ENCODE measurements at regions not wholly inside any gene's neighbourhood (a gene's known extent, or its start where the extent isn't known, plus 50 kb on each side); places are given as distances from the start of the nearest gene placed in this dataset.

DNA sequence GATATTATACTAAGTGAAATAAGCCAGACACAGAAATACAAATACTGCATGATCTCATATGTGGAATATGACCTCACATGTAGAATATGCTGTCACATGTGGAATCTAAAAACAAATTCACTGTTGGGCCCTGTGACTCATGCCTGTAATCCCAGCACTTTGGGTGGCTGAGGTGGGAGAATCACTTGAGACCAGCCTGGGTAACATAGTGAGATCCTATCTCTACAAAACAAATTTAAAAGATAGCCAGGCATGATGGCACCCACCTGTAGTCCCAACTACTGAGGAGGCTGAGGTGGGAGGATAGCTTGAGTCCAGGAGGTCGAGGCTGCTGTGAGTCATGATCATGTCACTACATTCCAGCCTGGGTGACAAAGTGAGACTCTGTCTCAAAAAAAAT is 160.3 kb downstream of the PTEN start:
- no peak for DNase-seq

DNA sequence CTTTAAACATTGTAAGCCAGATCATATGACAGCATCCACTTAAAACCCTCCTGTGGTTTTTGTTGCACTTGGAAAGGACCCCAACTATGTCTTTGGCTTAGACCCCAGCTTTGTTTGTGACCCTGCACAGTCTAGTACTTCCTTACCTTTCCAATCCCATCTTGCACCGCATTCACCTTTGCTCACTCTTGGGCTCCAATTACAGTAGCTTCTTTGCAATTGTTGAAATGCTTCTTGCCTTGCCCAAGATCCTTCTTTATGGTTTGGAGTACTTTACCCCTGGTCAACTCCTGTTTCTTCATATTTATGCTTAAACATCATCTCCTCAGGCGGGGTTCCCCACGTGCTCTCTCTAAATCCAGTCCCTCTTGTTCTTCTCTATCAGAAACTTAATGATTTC is 162.6 kb downstream of the PTEN start:
- DNase-seq: no peak

GRCh38 chr10:88027570-88027969 is 164.1 kb downstream of the PTEN start:
- DNase-seq: peak; percentile 18 to 47

DNA sequence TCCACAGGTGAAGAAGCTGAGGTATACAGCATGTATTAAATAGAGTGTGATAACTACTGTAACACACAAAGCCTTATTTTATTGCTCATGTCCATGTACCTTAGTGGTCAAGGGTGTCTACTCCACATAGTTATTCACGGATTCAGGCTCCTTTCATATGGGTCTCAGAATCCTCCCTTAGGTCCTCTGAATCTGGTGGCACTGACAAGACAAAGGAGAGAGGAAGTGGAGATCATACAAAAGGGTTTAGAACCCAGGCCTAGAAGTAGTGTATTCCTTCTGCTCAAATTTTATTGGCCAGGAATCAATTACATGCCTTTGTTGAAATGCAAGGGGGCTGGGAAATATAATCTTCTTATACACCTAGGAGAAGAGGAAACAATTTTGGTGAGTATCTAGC is 164.6 kb downstream of the PTEN start:
- DNase-seq: no peak

DNA sequence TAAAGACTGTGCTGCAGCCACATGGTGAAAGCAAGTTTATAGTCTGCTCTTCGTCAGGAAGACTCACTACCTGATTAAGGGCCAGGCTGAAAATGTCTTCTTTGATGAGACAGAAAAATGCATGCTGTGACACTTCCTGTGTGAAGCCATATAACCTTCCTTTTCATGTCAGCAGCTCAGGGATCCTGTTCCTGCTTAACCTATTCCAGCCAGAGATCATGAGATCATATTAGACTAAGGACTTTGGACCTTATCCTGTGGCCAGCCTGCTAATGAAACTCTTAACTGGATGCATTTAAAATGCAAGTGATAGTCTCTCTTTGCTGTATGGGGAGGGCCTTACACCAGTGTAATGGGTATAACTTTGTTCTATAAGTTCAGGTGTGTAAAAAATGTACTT is 165.2 kb downstream of the PTEN start:
- peak in 1 of 2 donors; percentile 17 for DNase-seq

DNA sequence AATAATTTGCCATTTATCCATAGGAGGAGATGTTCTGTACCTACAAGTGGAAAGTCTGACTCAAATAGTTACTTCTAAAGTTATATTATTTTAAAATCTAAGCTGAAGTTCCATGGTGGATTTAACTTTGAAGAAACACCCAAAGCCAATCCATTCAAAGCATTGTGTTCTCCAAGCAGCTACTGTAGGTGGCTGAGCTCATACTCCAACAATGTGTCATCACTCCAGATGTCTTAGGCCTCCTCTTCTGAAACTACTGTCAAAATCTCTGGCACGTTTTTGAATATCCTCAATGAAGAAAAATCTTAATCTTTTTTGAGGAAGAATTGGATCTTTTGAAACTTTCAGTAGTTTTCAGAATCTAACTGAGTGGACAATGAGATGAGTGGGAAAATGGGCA is 169.1 kb downstream of the PTEN start:
- no peak for DNase-seq

- no peak for DNase-seq
Observed at GRCh38 chr10:88033385-88033784, 170.0 kb downstream of the PTEN start.

GRCh38 chr10:88033793-88034192 is 170.4 kb downstream of the PTEN start:
- DNase-seq: no peak

DNA sequence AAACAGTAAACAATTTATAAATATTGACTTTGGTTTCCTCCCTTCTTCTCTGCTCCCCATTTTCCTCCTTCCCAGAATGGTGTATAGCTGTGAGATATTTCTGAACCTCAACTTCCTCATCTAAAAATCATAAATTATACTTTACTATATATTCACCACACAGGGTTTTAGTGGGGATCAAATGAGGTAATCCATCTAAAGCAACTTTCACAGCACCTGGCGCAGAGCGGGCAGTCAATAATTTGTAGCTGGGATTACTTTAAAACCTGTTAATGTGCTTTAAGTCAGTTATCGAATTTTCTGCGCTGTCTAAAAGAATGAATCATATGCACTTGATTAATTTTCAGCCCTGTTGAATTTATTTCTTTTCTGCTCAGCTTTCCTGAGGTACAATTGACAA is 172.7 kb downstream of the PTEN start:
- DNase-seq: no peak

GRCh38 chr10:88037623-88038022 is 174.2 kb downstream of the PTEN start:
- DNase-seq: no peak

DNA sequence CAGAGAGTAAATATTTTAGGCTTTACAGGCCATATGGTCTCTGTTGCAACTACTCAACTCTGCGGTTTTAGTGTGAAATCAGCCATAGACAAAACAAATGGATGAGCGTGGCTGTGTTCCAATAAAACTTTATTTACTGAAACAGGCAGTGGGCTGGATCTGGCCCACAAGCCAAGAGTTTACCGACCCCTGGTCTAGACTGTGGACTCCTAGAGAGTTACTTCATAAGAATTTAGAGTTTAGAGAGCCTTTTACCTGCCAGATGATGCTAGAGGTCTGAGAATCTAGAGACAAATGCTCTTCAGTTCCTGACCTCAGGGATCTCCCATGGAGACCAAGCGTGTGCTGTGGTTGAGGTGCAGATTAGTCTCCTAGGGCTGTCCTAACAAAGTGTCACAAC is 174.8 kb downstream of the PTEN start:
- DNase-seq: no peak

- DNase-seq: no peak
Observed at GRCh38 chr10:88039496-88040200, 176.2 kb downstream of the PTEN start.

- no peak for DNase-seq
Observed at GRCh38 chr10:88041243-88042159, 178.1 kb downstream of the PTEN start.

- no peak for DNase-seq
Observed at GRCh38 chr10:88042160-88043100, 179.0 kb downstream of the PTEN start.

GRCh38 chr10:88045096-88045495 is 181.7 kb downstream of the PTEN start:
- no peak for DNase-seq

- DNase-seq: no peak
Observed at GRCh38 chr10:88045656-88046415, 182.4 kb downstream of the PTEN start.

DNA sequence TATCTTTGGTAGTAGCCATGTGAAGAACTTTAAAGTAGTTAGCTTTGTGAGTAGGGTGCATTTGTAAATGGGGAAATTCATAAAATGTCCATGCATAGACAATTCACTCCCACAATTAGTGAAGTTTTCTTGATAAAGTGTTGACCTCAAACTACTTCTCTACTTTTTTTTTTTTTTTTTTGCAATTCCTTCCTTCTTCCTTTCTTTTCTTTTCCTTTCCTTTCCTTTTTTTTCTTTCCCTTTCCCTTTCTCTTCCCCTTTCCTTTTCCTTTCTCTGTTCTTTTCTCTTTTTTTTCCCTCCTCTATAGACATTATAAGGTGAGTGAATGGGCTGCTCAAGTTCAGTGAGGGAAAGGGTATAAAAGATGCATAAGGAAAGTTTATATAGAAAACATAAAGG is 184.2 kb downstream of the PTEN start:
- DNase-seq: no peak

- DNase-seq: no peak
Observed at GRCh38 chr10:88048312-88048711, 184.9 kb downstream of the PTEN start.

- no peak for DNase-seq
Observed at GRCh38 chr10:88049204-88049603, 185.8 kb downstream of the PTEN start.

- no peak for DNase-seq
Observed at GRCh38 chr10:88057720-88058119, 194.3 kb downstream of the PTEN start.

- DNase-seq: no peak
Observed at GRCh38 chr10:88058750-88059149, 195.3 kb downstream of the PTEN start.

- DNase-seq: no peak
Observed at GRCh38 chr10:88059190-88059589, 195.8 kb downstream of the PTEN start.
